ENCODE measurements at regions not wholly inside any gene's neighbourhood (a gene's known extent, or its start where the extent isn't known, plus 50 kb on each side); places are given as distances from the start of the nearest gene placed in this dataset.

DNA sequence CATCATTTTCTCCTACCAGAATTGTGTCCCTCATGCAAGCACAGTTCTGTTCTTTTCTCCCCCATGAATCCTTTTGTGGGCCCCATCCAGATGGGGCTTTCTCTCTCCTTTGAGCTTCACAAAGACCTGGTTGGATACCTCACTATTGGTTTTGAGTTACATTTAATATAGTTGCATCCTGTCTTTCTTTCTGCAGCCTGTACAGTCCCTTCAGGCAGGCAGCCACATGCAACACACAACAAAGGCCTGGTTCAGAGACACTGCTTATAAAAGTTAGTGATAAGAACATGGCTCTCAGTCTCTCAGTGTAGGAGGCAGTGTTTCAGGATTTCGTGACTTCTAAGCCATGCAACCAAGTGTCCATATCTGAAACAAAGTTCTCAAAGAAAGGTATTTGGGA lies 70.6 kb upstream of the PAGE3 start:
- TF ChIP-seq, protein P1, sequence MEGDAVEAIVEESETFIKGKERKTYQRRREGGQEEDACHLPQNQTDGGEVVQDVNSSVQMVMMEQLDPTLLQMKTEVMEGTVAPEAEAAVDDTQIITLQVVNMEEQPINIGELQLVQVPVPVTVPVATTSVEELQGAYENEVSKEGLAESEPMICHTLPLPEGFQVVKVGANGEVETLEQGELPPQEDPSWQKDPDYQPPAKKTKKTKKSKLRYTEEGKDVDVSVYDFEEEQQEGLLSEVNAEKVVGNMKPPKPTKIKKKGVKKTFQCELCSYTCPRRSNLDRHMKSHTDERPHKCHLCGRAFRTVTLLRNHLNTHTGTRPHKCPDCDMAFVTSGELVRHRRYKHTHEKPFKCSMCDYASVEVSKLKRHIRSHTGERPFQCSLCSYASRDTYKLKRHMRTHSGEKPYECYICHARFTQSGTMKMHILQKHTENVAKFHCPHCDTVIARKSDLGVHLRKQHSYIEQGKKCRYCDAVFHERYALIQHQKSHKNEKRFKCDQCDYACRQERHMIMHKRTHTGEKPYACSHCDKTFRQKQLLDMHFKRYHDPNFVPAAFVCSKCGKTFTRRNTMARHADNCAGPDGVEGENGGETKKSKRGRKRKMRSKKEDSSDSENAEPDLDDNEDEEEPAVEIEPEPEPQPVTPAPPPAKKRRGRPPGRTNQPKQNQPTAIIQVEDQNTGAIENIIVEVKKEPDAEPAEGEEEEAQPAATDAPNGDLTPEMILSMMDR (IDR thresholded peaks at IDR 0.05; ENCODE audit: borderline replicate concordance, extremely low read depth, low read length, poor library complexity, severe bottlenecking), result no peak
- TF ChIP-seq EZH2 (IDR thresholded peaks at IDR 0.05; ENCODE audit: borderline replicate concordance, low read depth, low read length, severe bottlenecking), result no peak

All from DND-41 (cell line).